HepG2 (cell line): ENCODE measurements at regions not wholly inside any gene's neighbourhood (a gene's known extent, or its start where the extent isn't known, plus 50 kb on each side); places are given as distances from the start of the nearest gene placed in this dataset.

Source experiments
- ATAC-seq: fragments of 200-7000 bp; cut with Tn5 transposase; 3 replicates; pipeline ENCODE4 v1.9.1; 2020; ENCODE audit warnings: mild to moderate bottlenecking, moderate library complexity
- BruUV-seq: library from RNA; stranded (reverse); fragments of 400-500 nt; replicated peaks from 2 replicates; lab custom pipeline; 2021; lab: Mats Ljungman, UMichigan
- CTCF ChIA-PET: fragments of 300-600 bp; formaldehyde crosslinking; extraction: SDS; loops from one replicate; lab custom pipeline; 2021; ENCODE audit warnings: low total read pairs, inconsistent platforms, low intra/inter-chr PET ratio; lab: Yijun Ruan, JAX
- POLR2A ChIA-PET: fragments of 350-600 bp; sonication (Branson Sonifier 250); formaldehyde crosslinking; loops from one replicate; lab custom pipeline; 2020; ENCODE audit warnings: antibody characterized with exemption, inconsistent platforms; lab: Yijun Ruan, JAX
- DNase-seq: peaks from one replicate; pipeline ENCODE4 v3.0.0-alpha.2; 2015; ENCODE audit warnings: low spot score
- FAIRE-seq: peaks from 3 replicates; lab custom pipeline; 2011; peaks lifted over from hg19 to GRCh38; lab: Jason Lieb, UNC
- H2AFZ ChIP-seq: one replicate; pipeline ENCODE4 v1.6.1; 2011; ENCODE audit warnings: low read length, inconsistent platforms
- H3K27ac ChIP-seq: fragments of 300-600 bp; 3 replicates; pipeline ENCODE4 v1.8.0; 2011; ENCODE audit warnings: mixed run types, mild to moderate bottlenecking, mixed read lengths, low read length, inconsistent platforms; ENCODE audit not compliant: insufficient read depth; ENCODE audit errors: extremely low read length
- H3K27me3 ChIP-seq, 2 experiments: fragments of 200-600 bp in 1 of 2; 2 replicates in 1 of 2; 3 replicates in 1 of 2; pipeline versions ENCODE4 v1.6.0 to v1.8.0; 2011; ENCODE audit warnings: low read length in 2 of 2, mild to moderate bottlenecking in 2 of 2, moderate library complexity in 2 of 2, inconsistent platforms in 1 of 2; ENCODE audit not compliant: insufficient read depth in 2 of 2, control insufficient read depth in 1 of 2
- H3K36me3 ChIP-seq, 2 experiments: fragments of 200-600 bp in 1 of 2; replicated peaks in 1 of 2; 2 replicates in 1 of 2; 3 replicates in 1 of 2; pipeline versions ENCODE4 v1.5.1 to v1.8.0; 2011; ENCODE audit warnings: low read length in 2 of 2, inconsistent platforms in 1 of 2; ENCODE audit not compliant: insufficient read depth in 2 of 2, control insufficient read depth in 1 of 2
- H3K4me1 ChIP-seq: 2 replicates; pipeline ENCODE4 v1.5.1; 2012; ENCODE audit warnings: low read length, inconsistent platforms; ENCODE audit not compliant: insufficient read depth
- H3K4me2 ChIP-seq: 2 replicates; pipeline ENCODE4 v1.6.0; 2011; ENCODE audit warnings: low read depth, low read length, inconsistent platforms
- H3K4me3 ChIP-seq, 3 experiments: fragments of 200-600 bp in 1 of 3; sonication (generic), shearing (Covaris generic) in 1 of 3; replicated peaks in 1 of 3; 2 replicates each; pipeline ENCODE4 v1.5.1; 2011 to 2016; ENCODE audit warnings: low read length in 3 of 3, inconsistent platforms in 2 of 3, low read depth in 2 of 3, mild to moderate bottlenecking in 2 of 3, control low read depth in 1 of 3, mixed read lengths in 1 of 3; ENCODE audit not compliant: insufficient read depth in 1 of 3
- H3K79me2 ChIP-seq: one replicate; pipeline ENCODE4 v1.6.1; 2011; ENCODE audit warnings: low read length, inconsistent platforms; ENCODE audit not compliant: insufficient read depth
- H3K9ac ChIP-seq: 2 replicates; pipeline ENCODE4 v1.6.0; 2011; ENCODE audit warnings: mild to moderate bottlenecking, low read depth, low read length, inconsistent platforms; ENCODE audit not compliant: insufficient read depth
- H3K9me3 ChIP-seq: 2 replicates; pipeline ENCODE4 v1.5.1; 2012; ENCODE audit warnings: mild to moderate bottlenecking, low read length
- H4K20me1 ChIP-seq: 2 replicates; pipeline ENCODE4 v1.6.0; 2011; ENCODE audit warnings: inconsistent platforms, mild to moderate bottlenecking, low read length, moderate library complexity; ENCODE audit not compliant: insufficient read depth
- AKAP8 ChIP-seq: sonication (generic); formaldehyde crosslinking; IDR thresholded peaks from 2 replicates; pipeline ENCODE4 v1.5.1; 2020; ENCODE audit warnings: mild to moderate bottlenecking, missing genetic modification reagents
- DR1 ChIP-seq: sonication (generic); formaldehyde crosslinking; IDR thresholded peaks from 2 replicates; pipeline ENCODE4 v1.8.0; 2021; ENCODE audit warnings: mild to moderate bottlenecking, missing genetic modification reagents, inconsistent platforms
- FOXM1 ChIP-seq: sonication (generic); formaldehyde crosslinking; IDR thresholded peaks from 2 replicates; pipeline ENCODE4 v1.5.0; 2020; ENCODE audit warnings: missing genetic modification reagents
- KDM5A ChIP-seq: fragments of 200-600 bp; sonication (generic); IDR thresholded peaks from 2 replicates; pipeline ENCODE4 v1.7.0; 2018; ENCODE audit warnings: antibody characterized with exemption, mild to moderate bottlenecking, low read length, borderline replicate concordance
- MTF1 ChIP-seq: sonication (generic); formaldehyde crosslinking; IDR thresholded peaks from 2 replicates; pipeline ENCODE4 v1.5.0; 2020; ENCODE audit warnings: missing genetic modification reagents
- MXI1 ChIP-seq: IDR thresholded peaks from 3 replicates; pipeline ENCODE4 v1.6.1; 2012; ENCODE audit warnings: low read depth, low read length, inconsistent platforms, borderline replicate concordance
- NR1H2 ChIP-seq: sonication (generic); formaldehyde crosslinking; IDR thresholded peaks from 2 replicates; pipeline ENCODE4 v1.8.1; 2022; ENCODE audit warnings: low read depth, missing genetic modification reagents, borderline replicate concordance
- STAT5B ChIP-seq: sonication (generic); formaldehyde crosslinking; IDR thresholded peaks from 2 replicates; pipeline ENCODE4 v1.4.0; 2020; ENCODE audit warnings: missing genetic modification reagents
- SYNCRIP ChIP-seq: fragments of 200-400 bp; formaldehyde crosslinking; IDR thresholded peaks from 2 replicates; pipeline ENCODE4 v1.6.1; 2018; ENCODE audit warnings: mild to moderate bottlenecking, low read depth, low read length; ENCODE audit not compliant: insufficient read depth
- TBP ChIP-seq: sonication (generic); formaldehyde crosslinking; IDR thresholded peaks from 2 replicates; pipeline ENCODE4 v1.5.0; 2020; ENCODE audit warnings: missing genetic modification reagents
- ZNF501 ChIP-seq: sonication (generic); formaldehyde crosslinking; IDR thresholded peaks from 2 replicates; pipeline ENCODE4 v1.5.1; 2020; ENCODE audit warnings: mild to moderate bottlenecking, moderate library complexity, missing genetic modification reagents
- ZNF790 ChIP-seq: sonication (generic); formaldehyde crosslinking; IDR thresholded peaks from 2 replicates; pipeline ENCODE4 v1.8.0; 2022; ENCODE audit warnings: missing genetic modification reagents, mild to moderate bottlenecking, borderline replicate concordance
- ZNF83 ChIP-seq: sonication (generic); formaldehyde crosslinking; IDR thresholded peaks from 2 replicates; pipeline ENCODE4 v1.4.0; 2020; ENCODE audit warnings: missing genetic modification reagents, mild to moderate bottlenecking, borderline replicate concordance
- WGBS: methylation state at CpG from one replicate; pipeline ENCODE4 v1.1.6; 2017; ENCODE audit warnings: low lambda C conversion rate; 5-methylcytosine and 5-hydroxymethylcytosine counted together
- in situ Hi-C: cut with HindIII; loops from 2 replicates; pipeline ENCODE4 v1.10.0; 2017; ENCODE audit warnings: low pct_unique_long_range_greater_than_20kb; ENCODE audit not compliant: extremely low pct_ligation_motif_present
- intact Hi-C: fragments of 100-400 bp; cut with micrococcal nuclease; formaldehyde crosslinking; loops from one replicate; pipeline ENCODE4 v1.10.0; 2022; ENCODE audit not compliant: unreplicated experiment
- TF ChIP-seq, protein P1 (sequence below): sonication (generic); formaldehyde crosslinking; IDR thresholded peaks from 2 replicates; pipeline ENCODE4 v1.5.0; 2020; ENCODE audit warnings: missing genetic modification reagents
- TF ChIP-seq, protein P2 (sequence below): sonication (generic); formaldehyde crosslinking; IDR thresholded peaks from 2 replicates; pipeline ENCODE4 v1.4.0; 2020; ENCODE audit warnings: missing genetic modification reagents
- TF ChIP-seq, protein P3 (sequence below): sonication (generic); formaldehyde crosslinking; IDR thresholded peaks from 2 replicates; pipeline ENCODE4 v1.5.1; 2020; ENCODE audit warnings: mild to moderate bottlenecking, missing genetic modification reagents

DNA sequence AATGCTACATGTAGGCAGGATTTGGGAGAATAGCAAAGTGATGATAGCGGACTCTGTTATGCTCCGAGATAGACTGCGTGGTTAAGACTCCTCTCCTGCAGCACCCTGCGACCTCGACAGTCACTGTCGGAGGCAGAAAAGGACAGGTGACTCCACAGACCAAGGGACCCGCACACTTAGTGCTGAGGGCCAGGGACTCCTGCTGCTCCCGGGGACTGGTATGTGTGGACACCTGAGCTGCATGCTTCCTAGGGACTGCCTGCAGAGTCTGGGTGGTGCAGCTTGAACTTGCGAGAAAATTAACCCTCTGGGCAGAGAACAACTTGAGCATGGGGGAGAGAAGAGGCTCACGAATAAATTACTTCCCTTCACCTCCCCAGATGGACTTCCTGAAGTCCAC is 407.1 kb upstream of the PFKP start:
- Histone ChIP-seq H3K79me2 (no peaks in the 10 kb centered on the region), H4K20me1 (no peaks in the 10 kb centered on the region), H3K9ac (no peak overlapping the region), H3K4me3 (no peak overlapping the region), H3K27me3 (0 out of 5 replicates have a peak, but pooled peaks cover 0 to 3% of the 10 kb centered on the region in 2 experiments), H3K4me1 (no peaks in the 10 kb centered on the region), H3K27ac (no peak overlapping the region), H2AFZ (no peak overlapping the region), H3K9me3 (no peaks in the 10 kb centered on the region), H3K36me3 (no peaks in the 10 kb centered on the region), H3K4me2 (no peak overlapping the region)
- ChIA-PET POLR2A (no interaction called here), CTCF (no interaction called here)
- BruUV-seq, result no TSS peak
- TF ChIP-seq NR1H2 (no peak), AKAP8 (CRISPR knock-in tag) (no peak), KDM5A (no peak), FOXM1 (no peak), MTF1 (no peak)
- TF ChIP-seq, protein P1, sequence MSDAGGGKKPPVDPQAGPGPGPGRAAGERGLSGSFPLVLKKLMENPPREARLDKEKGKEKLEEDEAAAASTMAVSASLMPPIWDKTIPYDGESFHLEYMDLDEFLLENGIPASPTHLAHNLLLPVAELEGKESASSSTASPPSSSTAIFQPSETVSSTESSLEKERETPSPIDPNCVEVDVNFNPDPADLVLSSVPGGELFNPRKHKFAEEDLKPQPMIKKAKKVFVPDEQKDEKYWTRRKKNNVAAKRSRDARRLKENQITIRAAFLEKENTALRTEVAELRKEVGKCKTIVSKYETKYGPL, result no peak
- intact Hi-C loops (no loop called here), in situ Hi-C loops (no loop called here)
- FAIRE-seq (no peak), ATAC-seq (no peak), DNase-seq (no peak)
- 5% methylated on average over 5 of the region's 10 CpGs for WGBS

DNA sequence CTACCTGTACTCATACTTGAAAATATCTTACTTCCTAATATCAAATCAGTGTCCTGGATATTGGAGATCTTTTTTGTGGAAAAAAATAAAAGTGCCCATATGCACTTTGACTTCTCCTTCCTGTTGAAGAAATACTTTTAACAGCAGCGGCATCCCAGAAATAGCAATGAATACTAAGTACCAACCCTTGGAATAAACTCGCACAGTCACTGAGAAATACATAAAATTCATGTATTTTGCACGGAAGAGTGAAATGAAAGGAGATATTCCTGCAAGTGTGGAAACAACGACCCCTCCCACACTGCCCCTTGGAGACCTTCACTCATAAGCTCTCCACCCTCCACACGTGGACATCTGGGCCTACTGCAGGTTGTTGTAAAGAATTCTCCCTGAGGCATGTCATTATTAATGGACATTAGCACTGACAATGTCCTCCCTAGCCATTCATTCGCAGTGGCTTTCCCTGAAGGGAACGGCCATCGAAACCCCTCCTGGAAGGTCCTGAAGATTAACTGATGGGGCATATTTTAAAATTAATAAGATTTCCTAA is 407.6 kb upstream of the PFKP start:
- POLR2A ChIA-PET, result no interaction called here
- no peak overlapping the region for H3K27ac ChIP-seq
- no peak overlapping the region for H3K9ac ChIP-seq
- no peak overlapping the region for H3K4me2 ChIP-seq
- DNase-seq, result no peak
- H4K20me1 ChIP-seq, result no peaks in the 10 kb centered on the region
- H3K4me3 ChIP-seq, result no peak overlapping the region
- H3K4me1 ChIP-seq, result no peaks in the 10 kb centered on the region
- ATAC-seq, result no peak
- H3K27me3 ChIP-seq, result 0 out of 5 replicates have a peak, but pooled peaks cover 0 to 3% of the 10 kb centered on the region in 2 experiments
- FAIRE-seq, result no peak
- intact Hi-C loops (no loop called here), in situ Hi-C loops (no loop called here)
- no peak overlapping the region for H2AFZ ChIP-seq
- 24% methylated on average over 8 of the region's 8 CpGs for WGBS
- CTCF ChIA-PET, result no interaction called here
- no peaks in the 10 kb centered on the region for H3K9me3 ChIP-seq
- no TSS peak for BruUV-seq
- H3K79me2 ChIP-seq, result no peaks in the 10 kb centered on the region
- no peaks in the 10 kb centered on the region for H3K36me3 ChIP-seq
- TF ChIP-seq STAT5B (CRISPR knock-in tag), result no peak
- TF ChIP-seq, protein P2, sequence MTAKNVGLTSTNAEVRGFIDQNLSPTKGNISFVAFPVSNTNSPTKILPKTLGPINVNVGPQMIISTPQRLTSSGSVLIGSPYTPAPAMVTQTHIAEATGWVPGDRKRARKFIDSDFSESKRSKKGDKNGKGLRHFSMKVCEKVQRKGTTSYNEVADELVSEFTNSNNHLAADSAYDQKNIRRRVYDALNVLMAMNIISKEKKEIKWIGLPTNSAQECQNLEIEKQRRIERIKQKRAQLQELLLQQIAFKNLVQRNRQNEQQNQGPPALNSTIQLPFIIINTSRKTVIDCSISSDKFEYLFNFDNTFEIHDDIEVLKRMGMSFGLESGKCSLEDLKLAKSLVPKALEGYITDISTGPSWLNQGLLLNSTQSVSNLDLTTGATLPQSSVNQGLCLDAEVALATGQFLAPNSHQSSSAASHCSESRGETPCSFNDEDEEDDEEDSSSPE (CRISPR knock-in tag), result no peak
- no peak for TF ChIP-seq TBP (CRISPR knock-in tag)
- no peak for TF ChIP-seq ZNF790 (CRISPR knock-in tag)
- TF ChIP-seq ZNF501 (CRISPR knock-in tag), result no peak
- no peak for TF ChIP-seq DR1
- no peak for TF ChIP-seq MXI1
- TF ChIP-seq, protein P3, sequence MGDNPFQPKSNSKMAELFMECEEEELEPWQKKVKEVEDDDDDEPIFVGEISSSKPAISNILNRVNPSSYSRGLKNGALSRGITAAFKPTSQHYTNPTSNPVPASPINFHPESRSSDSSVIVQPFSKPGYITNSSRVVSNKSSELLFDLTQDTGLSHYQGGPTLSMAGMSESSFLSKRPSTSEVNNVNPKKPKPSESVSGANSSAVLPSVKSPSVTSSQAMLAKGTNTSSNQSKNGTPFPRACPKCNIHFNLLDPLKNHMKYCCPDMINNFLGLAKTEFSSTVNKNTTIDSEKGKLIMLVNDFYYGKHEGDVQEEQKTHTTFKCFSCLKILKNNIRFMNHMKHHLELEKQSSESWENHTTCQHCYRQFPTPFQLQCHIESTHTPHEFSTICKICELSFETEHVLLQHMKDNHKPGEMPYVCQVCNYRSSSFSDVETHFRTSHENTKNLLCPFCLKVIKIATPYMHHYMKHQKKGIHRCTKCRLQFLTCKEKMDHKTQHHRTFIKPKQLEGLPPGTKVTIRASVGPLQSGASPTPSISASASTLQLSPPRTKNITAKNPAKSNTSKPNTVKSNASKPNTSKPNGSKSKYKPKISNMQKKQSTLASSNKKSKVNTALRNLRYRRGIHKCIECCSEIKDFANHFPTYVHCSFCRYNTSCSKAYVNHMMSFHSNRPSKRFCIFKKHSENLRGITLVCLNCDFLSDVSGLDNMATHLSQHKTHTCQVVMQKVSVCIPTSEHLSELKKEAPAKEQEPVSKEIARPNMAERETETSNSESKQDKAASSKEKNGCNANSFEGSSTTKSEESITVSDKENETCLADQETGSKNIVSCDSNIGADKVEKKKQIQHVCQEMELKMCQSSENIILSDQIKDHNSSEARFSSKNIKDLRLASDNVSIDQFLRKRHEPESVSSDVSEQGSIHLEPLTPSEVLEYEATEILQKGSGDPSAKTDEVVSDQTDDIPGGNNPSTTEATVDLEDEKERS, result no peak
- TF ChIP-seq ZNF83 (CRISPR knock-in tag), result no peak
- no peak for TF ChIP-seq SYNCRIP
